ENCODE measurements at regions not wholly inside any gene's neighbourhood (a gene's known extent, or its start where the extent isn't known, plus 50 kb on each side); places are given as distances from the start of the nearest gene placed in this dataset.

- TF ChIP-seq ZBED4 (CRISPR knock-in tag; IDR thresholded peaks at IDR 0.05; ENCODE audit: borderline replicate concordance) (peak; percentile 78; the same call in 1 of the 2 replicates), HOXD1 (CRISPR knock-in tag; IDR thresholded peaks at IDR 0.05) (peak; percentile 74; the same call in 1 of the 2 replicates), LCORL (IDR thresholded peaks at IDR 0.05) (0 out of 2 replicates have a peak, but pooled peaks have one; percentile 36), LCORL (CRISPR knock-in tag; IDR thresholded peaks at IDR 0.05) (peak; percentile 81; the same call in 1 of the 2 replicates), FOXP4 (CRISPR knock-in tag; IDR thresholded peaks at IDR 0.05) (peak; percentile 57), NR3C1 (CRISPR knock-in tag; IDR thresholded peaks at IDR 0.05) (no peak), ZNF260 (CRISPR knock-in tag; IDR thresholded peaks at IDR 0.05; ENCODE audit: borderline replicate concordance, low read depth) (no peak), ARID5B (CRISPR knock-in tag; IDR thresholded peaks at IDR 0.05) (peak; percentile 90), KLF9 (CRISPR knock-in tag; IDR thresholded peaks at IDR 0.05; ENCODE audit: low read depth) (peak; percentile 34; the same call in 1 of the 2 replicates), KAT2B (IDR thresholded peaks at IDR 0.05; ENCODE audit: borderline replicate concordance, low read depth, low read length) (no peak), RCOR2 (CRISPR knock-in tag; IDR thresholded peaks at IDR 0.05) (peak; percentile 91), ZNF17 (CRISPR knock-in tag; IDR thresholded peaks at IDR 0.05) (no peak), CERS6 (CRISPR knock-in tag; IDR thresholded peaks at IDR 0.05) (no peak), ZBTB42 (CRISPR knock-in tag; IDR thresholded peaks at IDR 0.05) (no peak), PBX3 (CRISPR knock-in tag; IDR thresholded peaks at IDR 0.05; ENCODE audit: borderline replicate concordance) (no peak), NFATC3 (CRISPR knock-in tag; IDR thresholded peaks at IDR 0.05) (peak; percentile 74), ZNF781 (CRISPR knock-in tag; IDR thresholded peaks at IDR 0.05; ENCODE audit: borderline replicate concordance, not compliant biosample characterization) (peak; percentile 41), SPEN (CRISPR knock-in tag; IDR thresholded peaks at IDR 0.05; ENCODE audit: low read depth) (peak; percentile 16; the same call in 1 of the 2 replicates), MXD4 (CRISPR knock-in tag; IDR thresholded peaks at IDR 0.05) (no peak)
Measured at GRCh38 chr6:27688014-27688586, 215.2 kb upstream of the ZNF184 start (continued).

Measured in HepG2 (cell line).